Keratinocyte (primary cell): ENCODE measurements at regions not wholly inside any gene's neighbourhood (a gene's known extent, or its start where the extent isn't known, plus 50 kb on each side); places are given as distances from the start of the nearest gene placed in this dataset.

Experiments
- DNase-seq: peaks from one replicate; pipeline ENCODE4 v3.0.0-alpha.2; 2011; ENCODE audit warnings: low read depth, missing footprints, low spot score
- FAIRE-seq: peaks from 2 replicates; lab custom pipeline; 2011; peaks lifted over from hg19 to GRCh38; lab: Jason Lieb, UNC
- H2AFZ ChIP-seq: 2 replicates; pipeline ENCODE4 v1.6.0; 2012; ENCODE audit warnings: low read length, control low read depth, inconsistent platforms; ENCODE audit not compliant: control insufficient read depth
- H3K27ac ChIP-seq: 2 replicates; pipeline ENCODE4 v1.5.1; 2011; ENCODE audit warnings: low read length; ENCODE audit not compliant: control insufficient read depth, insufficient read depth
- H3K27me3 ChIP-seq: 3 replicates; pipeline ENCODE4 v1.6.0; 2011; ENCODE audit warnings: low read length; ENCODE audit not compliant: control insufficient read depth, insufficient read depth; ENCODE audit errors: extremely low read depth
- H3K36me3 ChIP-seq, 2 experiments: 2 replicates in 1 of 2; 3 replicates in 1 of 2; pipeline ENCODE4 v1.5.1; 2011; ENCODE audit warnings: low read length in 2 of 2, mild to moderate bottlenecking in 1 of 2; ENCODE audit not compliant: control insufficient read depth in 2 of 2, insufficient read depth in 2 of 2; ENCODE audit errors: extremely low read depth in 1 of 2
- H3K4me1 ChIP-seq: 3 replicates; pipeline ENCODE4 v1.5.1; 2011; ENCODE audit warnings: low read length; ENCODE audit not compliant: control insufficient read depth, insufficient read depth; ENCODE audit errors: extremely low read depth
- H3K4me2 ChIP-seq: 3 replicates; pipeline ENCODE4 v1.6.0; 2011; ENCODE audit warnings: low read depth, low read length; ENCODE audit not compliant: control insufficient read depth, insufficient read depth; ENCODE audit errors: extremely low read depth
- H3K4me3 ChIP-seq, 3 experiments: fragments of 200-600 bp in 1 of 3; sonication (generic) in 1 of 3; 2 replicates in 2 of 3; 3 replicates in 1 of 3; pipeline ENCODE4 v1.5.1; 2011 to 2016; ENCODE audit warnings: low read length in 3 of 3, mild to moderate bottlenecking in 3 of 3, control low read depth in 2 of 3, inconsistent platforms in 1 of 3, low read depth in 1 of 3, mixed read lengths in 1 of 3, mixed run types in 1 of 3, moderate library complexity in 1 of 3; ENCODE audit not compliant: control insufficient read depth in 2 of 3, insufficient read depth in 2 of 3; ENCODE audit errors: extremely low read depth in 1 of 3
- H3K79me2 ChIP-seq: 2 replicates; pipeline ENCODE4 v1.6.0; 2012; ENCODE audit warnings: low read length; ENCODE audit not compliant: control insufficient read depth, insufficient read depth
- H3K9ac ChIP-seq: 3 replicates; pipeline ENCODE4 v1.6.0; 2011; ENCODE audit warnings: low read length; ENCODE audit not compliant: control insufficient read depth, insufficient read depth; ENCODE audit errors: extremely low read depth
- H3K9me1 ChIP-seq: 3 replicates; pipeline ENCODE4 v1.6.0; 2011; ENCODE audit warnings: low read length; ENCODE audit not compliant: control insufficient read depth, insufficient read depth; ENCODE audit errors: extremely low read depth
- H3K9me3 ChIP-seq: 2 replicates; pipeline ENCODE4 v1.5.1; 2012; ENCODE audit warnings: low read depth, low read length; ENCODE audit not compliant: control insufficient read depth
- H4K20me1 ChIP-seq: 3 replicates; pipeline ENCODE4 v1.6.0; 2011; ENCODE audit warnings: low read length; ENCODE audit not compliant: control insufficient read depth, insufficient read depth; ENCODE audit errors: extremely low read depth
- CTCF ChIP-seq, 3 experiments: IDR thresholded peaks in 1 of 3; conservative IDR thresholded peaks in 1 of 3; optimal IDR thresholded peaks in 1 of 3; 2 replicates in 2 of 3; 3 replicates in 1 of 3; pipeline versions ENCODE3 to v1.5.1; 2011; ENCODE audit warnings: low read length in 3 of 3, mild to moderate bottlenecking in 3 of 3, moderate library complexity in 2 of 3, control low read depth in 1 of 3, inconsistent platforms in 1 of 3; ENCODE audit not compliant: insufficient read depth in 2 of 3; ENCODE audit errors: extremely low read depth in 1 of 3
- EZH2 ChIP-seq: IDR thresholded peaks from one replicate; pipeline ENCODE4 v1.6.1; 2012; ENCODE audit warnings: inconsistent platforms, mild to moderate bottlenecking, low read length, moderate library complexity
- dilution Hi-C: fragments of 300-500 bp; cut with MboI; formaldehyde crosslinking; loops from one replicate; pipeline ENCODE4 v1.7.0; 2020; ENCODE audit warnings: low sequenced_read_pairs; ENCODE audit not compliant: extremely low pct_ligation_motif_present
- small RNA-seq, 3 experiments: library from RNA; depleted of rRNA; stranded (forward); fragments of <200 nt; gene quantifications; one replicate each; pipeline ENCODE3, GENCODE V24; 2012; ENCODE audit warnings: low read depth in 3 of 3, low replicate concordance in 1 of 3; ENCODE audit not compliant: insufficient read length in 3 of 3

- Histone ChIP-seq H3K9me3 (no peaks in the 10 kb centered on the region), H3K4me2 (no peak overlapping the region), H3K27ac (no peak overlapping the region), H3K79me2 (no peaks in the 10 kb centered on the region), H2AFZ (no peak overlapping the region), H3K4me3 (no peak overlapping the region), H3K27me3 (no peaks in the 10 kb centered on the region), H3K9ac (no peak overlapping the region), H3K9me1 (no peaks in the 10 kb centered on the region), H3K36me3 (no peaks in the 10 kb centered on the region), H3K4me1 (no peaks in the 10 kb centered on the region), H4K20me1 (no peaks in the 10 kb centered on the region)
- dilution Hi-C loops, result no loop called here
- TF ChIP-seq EZH2 (no peak), CTCF (optimal IDR thresholded peaks at IDR 0.05 in 1 of 3, IDR thresholded peaks at IDR 0.05 in 1 of 3, conservative IDR thresholded peaks at IDR 0.05 in 1 of 3; ENCODE audit: extremely low read depth in 1 of 3, insufficient read depth in 2 of 3, low read length in 3 of 3) (peak; percentile 85 to 92 (median 87))
- DNase-seq, result peak; percentile 19
- peak; percentile 69 for FAIRE-seq
Observed at GRCh38 chr7:51366930-51367613, 50.5 kb upstream of the COBL start.

Small RNA genes lying in the stretch of these regions (small RNA-seq; reads per million reads assigned to genes)
- gene RF00322, result 0 reads per million in 3 experiments
- 0 reads per million in 3 experiments for gene RN7SL292P
- gene ROBO2P1, result 0 reads per million in 3 experiments
